CD4-positive, alpha-beta T cell treated with Interferon gamma for 1 hour (primary cell): ENCODE measurements at regions not wholly inside any gene's neighbourhood (a gene's known extent, or its start where the extent isn't known, plus 50 kb on each side); places are given as distances from the start of the nearest gene placed in this dataset.
"Not testable (repeated sequence)": the region's sequence is repeated elsewhere in the genome, so short reads cannot be mapped to it uniquely, and the experiment has no call there.

Experiments used
- DNase-seq: peaks from one replicate; pipeline ENCODE4 v3.0.0-alpha.2; 2020

DNA sequence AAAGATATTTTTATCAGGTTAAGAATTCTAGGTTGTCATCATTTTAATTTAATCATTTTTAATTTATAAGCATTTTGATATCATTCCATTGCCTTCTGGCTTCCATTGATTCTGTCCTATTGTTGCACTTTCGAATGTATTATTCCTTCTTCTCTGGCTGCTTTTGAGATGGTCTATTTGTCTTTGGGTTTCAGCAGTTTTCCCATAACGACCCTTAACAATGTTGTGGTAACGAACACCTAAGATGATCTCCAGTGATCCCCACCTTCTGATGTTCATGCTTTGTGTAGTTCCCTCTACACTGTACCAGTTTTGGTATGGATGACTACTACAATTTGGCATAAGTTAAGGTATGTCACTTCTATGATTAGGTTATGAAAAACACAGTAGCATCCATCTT is 59.9 kb downstream of the MINAR1 start:
- DNase-seq, result no peak

DNA sequence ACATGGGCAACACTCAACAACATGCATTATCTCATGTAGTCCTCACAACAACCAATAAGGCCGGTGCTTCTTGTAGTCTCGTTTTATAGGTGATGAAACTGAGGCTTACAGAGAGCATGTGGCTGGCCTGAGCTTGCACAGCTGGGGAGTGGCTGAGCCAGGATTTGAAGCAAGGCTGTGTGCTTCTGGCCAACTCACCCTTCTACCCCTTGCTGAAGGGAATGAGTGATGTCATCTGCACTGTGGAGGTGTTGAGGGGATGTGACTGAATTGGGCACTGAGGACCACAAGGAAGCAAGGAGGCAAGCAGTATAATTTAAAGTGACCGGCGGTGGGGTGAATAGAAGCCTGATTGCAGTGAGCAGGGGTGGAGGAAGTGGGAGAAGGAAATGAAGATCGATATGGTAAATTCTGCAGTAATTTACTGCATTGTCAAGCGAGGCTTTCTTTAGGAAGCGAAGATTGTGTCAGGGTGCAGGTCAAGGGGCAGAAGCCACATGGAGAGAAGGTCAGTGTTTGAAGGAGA is 62.3 kb downstream of the MINAR1 start:
- no peak for DNase-seq

DNA sequence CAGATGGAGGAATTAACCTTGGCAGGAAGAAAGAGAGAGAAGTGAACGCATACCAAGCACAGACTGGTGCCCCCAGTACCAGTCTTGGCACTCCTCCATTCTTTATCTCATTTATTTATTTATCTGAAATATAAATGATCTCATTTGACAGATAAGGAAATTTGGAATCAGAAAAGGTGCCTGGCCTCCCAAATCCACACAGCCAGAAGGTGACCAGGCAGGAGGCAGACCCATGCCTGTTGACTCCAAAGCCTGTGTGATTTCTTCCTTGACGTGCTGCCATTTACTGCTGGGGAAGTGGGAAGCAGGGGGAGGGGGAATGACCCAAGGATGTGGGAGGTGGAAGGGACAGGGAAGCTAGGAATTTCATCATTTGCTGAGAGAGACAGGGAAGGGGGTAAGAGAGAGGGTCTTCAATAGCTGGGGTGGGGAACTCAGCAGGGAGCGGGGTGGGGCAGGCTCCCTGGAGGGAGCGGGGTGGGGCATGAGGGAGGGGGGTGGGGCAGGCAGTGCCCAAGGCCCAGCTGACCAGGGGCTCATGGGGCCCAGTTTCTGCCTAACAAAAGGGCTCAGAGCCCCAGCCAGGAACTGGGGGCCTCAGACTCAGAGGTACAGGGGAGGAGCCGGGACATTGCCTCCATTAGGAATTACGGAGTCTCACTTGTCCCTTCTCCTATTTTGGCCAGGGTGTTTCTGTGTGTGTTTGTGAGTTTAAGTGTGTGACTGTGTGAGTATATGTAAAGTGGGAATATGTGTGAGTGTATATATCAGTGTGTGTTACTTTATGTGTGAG is 63.0 kb downstream of the MINAR1 start:
- DNase-seq, result no peak

DNA sequence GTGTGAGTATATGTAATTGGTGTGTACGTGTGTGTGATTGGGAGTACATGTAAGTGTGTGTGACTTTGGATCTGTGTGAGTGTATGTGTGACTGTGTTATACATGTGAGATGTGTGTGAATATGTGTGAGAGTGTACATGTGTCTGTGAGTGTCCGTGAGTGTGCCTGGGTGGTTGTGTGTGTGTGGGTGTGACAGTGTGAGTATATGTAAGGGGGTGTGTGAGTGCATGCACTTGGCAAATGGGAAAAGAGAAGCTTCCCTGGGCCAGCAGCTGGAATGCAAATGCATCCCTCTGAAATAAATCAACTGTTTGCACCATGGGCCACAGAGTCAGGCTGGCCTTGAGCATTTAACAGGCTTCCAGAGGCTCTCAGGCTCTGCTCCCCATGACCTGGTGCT is 63.6 kb downstream of the MINAR1 start:
- DNase-seq, result no peak

DNA sequence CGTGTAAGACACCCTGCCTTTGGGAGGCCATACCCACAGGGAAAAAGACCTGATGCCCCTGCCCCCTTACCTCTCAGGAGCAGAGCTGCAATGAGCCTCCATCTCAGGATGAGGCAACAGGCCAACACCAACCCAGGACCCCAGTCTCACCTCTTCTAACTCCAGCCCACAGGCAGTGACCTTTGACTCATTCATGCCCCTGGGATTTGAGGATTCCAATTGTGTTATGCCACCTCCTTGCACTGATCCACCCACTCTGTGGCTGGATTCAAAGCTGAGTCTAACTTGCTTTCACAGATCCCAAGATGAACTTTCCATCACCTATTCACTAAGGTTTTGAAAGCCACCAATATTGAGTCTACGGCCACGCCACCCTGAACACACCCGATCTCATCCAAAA is 64.7 kb downstream of the MINAR1 start:
- DNase-seq, result no peak

DNA sequence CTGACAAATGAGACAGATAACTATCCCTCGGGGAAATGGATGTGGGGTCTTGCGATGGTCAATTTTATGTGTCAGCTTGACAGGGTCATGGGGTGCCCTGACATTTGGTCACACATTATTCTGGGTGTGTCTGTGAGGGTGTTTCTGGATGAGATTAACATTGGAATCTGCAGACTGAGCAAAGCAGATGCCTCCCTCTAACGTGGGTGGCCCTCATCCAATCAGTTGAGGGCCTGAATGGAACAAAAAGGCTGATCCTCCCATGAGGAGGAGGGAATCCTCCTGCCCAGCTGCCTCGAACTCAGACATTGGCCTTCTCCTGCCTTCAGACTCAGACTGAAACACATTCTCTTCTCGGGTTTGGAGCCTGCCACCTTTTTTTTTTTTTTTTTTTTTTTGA is 69.0 kb downstream of the MINAR1 start:
- no peak for DNase-seq

DNA sequence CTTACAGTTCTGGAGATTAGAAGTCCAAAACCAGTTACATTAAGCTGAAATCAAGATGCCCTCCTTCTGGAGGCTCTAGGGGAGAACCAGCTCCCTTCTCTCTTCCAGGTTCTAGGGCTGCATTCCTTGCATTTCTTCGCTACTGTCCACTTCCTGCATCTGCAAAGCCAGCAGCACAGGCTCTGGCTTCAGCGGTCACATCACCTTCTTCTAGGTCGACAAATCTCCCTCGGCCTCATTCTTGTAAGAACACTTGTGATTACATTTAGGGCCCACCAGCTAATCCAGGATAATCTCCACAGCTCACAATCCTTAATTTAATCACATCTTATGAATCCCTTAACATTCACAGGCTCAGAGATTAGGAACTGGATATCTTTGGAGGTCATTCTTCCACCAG is 73.8 kb downstream of the MINAR1 start:
- DNase-seq, result no peak

DNA sequence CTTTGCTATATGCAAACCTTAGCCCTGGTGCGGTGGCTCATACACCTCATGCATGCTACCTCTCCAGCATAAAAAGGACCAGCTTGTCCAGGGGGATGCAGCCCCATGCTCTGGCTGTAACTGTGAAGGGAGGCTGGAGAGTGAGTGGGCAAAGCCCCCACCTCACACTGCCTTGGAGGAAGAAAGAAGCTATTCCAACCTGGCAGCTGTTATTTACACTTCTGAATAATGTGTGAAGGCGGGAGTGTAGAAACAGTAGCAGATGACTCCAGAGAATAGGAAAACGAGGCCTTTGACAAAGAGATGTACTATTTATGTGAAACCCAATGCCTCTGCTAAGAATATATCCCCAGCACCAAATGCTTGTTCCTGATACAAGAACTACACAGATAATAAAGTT is 80.7 kb downstream of the MINAR1 start:
- not testable (repeated sequence) for DNase-seq

DNA sequence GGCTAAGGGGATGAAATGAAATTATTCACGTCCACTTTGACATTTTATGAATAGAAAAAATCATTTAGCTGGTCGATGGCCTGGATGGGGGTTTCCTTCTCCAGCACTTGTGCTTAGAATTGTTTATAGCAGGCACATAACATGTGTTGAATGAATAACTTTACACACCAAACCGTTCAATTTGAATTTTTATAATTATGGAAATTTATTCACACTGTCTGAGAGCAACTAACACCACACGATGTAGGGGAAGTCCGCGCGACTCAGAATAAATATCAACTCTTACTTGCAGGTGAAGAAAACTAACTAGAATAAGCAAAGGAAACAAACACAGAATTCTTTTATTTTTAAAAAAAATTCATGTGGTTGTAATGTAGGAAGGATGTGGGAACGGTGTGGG is 81.3 kb downstream of the MINAR1 start:
- no peak for DNase-seq

DNA sequence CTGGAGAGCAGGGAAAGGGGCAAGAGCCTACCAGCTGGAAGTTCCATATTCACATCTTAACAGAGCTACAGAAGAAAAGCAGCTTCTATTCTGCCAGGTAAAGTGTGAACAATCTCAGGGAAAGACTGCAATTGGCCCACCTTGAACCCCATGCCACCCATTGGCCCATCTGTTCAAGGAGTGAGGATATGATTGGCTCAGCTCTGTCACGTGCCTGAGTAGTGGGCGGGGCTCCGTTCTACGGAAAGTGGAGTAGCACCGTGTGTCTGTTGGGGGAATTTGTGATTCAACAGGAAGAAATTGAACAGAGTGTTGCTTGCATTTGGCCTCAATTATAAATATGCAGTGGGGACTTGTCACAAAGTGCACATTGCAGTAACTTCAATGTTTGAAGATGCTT is 81.8 kb downstream of the MINAR1 start:
- no peak for DNase-seq

DNA sequence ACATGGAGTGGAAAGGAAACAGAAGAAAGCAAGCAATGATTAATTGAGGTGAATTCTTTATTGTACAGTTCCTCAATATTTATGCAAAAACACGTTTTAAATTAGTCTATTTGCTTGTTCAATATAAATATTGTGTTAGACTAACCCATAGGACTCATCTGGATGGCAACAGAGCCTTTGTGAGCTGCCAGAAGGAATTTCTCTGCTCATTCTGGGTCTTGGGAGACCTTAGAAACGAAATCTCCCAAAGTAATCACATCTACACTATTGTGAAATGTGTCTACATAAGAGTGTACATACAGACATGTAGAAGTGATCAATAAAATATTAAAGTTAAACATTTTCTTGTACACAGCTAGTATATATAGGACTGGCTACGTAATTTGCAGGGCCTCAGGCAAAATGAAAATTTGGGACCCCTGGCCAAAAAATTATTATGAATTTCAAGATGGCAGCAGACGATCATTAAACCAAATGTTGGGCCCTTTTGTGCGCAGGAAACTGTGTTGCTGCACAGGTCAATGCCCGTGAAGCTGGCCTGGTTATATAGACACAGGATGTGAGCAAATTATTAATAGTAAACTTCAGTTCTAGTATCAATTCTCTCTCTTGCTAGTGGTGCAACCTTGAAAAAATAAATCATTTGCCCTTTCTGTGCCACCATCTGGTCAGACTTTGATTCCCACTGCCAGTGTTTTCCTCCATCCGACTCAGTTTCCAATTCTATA is 83.3 kb downstream of the MINAR1 start:
- no peak for DNase-seq

DNA sequence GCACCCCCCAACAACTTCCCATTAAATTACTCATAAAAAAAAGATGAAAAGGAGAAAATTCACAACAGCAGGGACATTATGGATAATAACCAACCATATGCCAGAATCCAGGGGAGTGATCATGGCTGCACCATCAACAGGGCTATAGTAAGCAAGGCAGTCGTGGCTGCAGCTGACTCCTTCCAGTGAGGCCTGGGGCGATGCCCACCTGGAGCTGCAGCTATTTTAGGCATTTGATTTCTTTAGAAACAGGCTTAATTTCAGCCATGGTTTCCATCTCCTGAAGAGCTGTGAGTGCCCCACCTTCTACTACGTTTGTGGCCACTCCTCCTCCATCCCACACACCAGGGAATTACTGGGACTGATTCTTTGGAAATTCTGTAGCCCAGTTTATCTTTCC is 84.0 kb downstream of the MINAR1 start:
- DNase-seq, result no peak

DNA sequence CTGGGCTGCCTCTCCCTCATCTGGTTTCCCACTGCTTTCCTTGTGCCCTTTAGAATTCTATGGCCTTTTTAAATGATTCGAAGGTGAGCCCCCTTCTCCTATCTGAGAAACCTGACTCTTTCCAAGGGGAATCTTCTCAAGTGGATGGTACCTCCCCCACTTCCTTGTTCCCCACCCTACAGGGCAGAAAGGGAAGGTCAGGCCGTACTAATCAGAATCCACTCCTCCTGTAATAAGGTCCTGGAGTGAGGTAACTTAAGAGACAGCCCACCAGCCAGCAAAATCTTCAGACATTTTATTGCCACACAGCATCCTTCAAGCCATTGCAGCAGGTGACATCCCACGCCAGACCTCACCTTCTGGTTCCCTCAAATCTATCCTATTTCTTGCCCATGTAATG is 84.5 kb downstream of the MINAR1 start:
- no peak for DNase-seq

DNA sequence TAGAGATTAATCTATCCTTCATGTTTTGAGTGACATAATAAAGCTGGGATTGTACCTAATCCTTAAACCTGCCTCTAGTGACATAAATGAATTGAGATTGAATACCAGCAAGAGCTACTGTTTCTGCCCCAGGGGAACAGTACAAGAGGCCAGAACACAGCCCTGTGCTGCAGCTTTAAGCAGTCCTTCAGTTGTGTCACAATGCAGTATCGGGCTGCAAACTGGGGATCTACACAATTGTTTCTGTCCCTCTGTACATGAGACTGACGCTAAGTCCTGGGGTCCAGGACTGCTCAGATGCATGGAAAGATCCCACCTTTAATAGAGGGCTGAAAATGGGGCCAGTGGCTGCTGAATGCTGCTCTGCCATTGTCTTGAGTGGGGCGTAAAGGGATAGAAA is 87.5 kb downstream of the MINAR1 start:
- DNase-seq, result no peak

DNA sequence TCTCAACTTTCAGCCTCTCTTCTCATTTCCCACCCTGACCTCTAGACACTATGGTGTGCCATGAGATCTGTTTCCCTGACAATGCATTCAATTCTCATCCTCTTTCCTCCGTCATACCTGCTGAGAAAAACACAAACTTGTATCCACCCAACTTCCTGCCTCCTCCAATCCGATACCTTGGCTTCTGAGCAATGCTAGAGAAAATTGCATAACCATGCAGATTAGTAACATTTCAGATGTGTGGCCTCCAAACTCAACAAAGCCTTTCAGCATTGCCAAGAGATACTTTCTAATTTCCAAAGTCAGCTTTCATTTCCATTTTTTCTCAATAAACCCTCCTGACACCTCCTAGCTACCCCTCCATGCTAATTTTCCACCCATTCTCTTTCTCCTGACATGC is 88.5 kb downstream of the MINAR1 start:
- no peak for DNase-seq

DNA sequence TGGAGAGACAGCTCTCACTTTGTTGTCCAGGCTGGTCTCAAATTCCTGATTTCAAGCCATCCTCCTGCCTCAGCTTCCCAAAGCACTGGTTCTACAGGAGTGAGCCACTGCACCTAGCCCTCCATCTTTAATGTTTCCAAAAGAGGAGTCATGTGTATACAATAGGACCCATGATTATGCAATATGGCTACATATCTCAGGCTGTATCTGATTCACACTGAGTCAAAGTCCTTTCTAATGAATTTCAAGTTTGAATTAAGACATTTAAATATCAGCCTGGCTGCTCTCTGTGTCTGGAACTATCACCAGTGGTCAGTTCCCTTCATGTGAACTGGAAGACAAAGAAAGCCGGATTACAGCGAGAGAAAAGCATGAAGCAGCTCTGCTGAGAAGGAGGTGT is 90.5 kb downstream of the MINAR1 start:
- no peak for DNase-seq

DNA sequence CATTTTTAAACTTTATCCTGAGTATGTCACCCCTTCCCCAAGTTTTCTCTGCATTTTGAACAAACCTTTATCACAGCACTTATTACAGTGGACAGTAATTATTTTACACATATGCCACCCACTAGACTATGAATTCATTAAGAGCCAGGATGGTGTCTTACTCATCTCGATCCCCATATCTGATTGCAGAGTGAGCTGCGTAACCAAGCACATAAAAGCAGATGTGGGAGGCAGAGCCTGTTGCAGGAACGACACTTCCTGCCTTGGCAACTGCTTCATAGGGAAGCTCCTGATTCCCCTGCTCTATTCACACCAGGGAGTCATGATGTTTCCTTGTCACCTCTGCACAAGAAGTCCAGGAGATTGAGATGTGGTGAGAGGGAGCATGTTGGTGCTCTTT is 91.1 kb downstream of the MINAR1 start:
- DNase-seq, result no peak

DNA sequence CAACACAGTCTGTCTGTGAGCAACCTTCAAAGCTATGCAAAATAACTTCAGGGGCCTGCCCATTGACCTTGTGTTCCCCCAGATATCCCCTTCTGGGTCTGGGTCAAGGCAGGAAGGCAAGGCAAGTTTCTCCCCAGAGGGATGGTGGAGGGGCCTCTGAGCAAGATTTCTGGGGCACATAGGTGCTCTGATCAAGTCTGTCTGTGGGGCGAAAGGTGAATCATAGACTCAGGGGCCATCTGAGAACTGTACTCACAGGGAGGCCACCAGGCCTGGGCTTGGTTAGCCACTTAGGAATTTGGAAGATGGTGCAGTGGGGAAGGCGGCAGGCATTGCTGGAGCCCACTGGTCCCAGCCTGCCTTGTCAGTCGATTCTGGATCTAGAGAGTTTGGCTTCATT is 92.4 kb downstream of the MINAR1 start:
- DNase-seq, result no peak

DNA sequence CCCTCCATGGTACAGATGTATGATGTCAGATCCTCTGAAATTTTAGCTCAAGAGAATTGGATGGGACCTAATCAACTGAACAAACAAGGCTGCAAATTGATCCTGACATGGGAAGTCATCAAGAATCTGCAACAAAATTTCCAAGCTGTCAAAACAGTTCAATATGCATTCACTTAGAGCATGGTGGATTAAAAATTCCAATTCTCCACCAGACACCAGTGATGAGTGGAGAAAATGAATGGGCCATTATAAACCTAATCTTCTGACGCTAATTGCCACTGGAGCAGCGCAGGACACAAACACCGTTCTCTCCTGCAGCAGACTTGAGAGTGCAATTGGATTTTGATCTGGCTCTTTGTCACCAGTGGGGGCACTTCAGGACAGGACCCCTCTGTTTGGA is 94.2 kb downstream of the MINAR1 start:
- DNase-seq, result no peak

DNA sequence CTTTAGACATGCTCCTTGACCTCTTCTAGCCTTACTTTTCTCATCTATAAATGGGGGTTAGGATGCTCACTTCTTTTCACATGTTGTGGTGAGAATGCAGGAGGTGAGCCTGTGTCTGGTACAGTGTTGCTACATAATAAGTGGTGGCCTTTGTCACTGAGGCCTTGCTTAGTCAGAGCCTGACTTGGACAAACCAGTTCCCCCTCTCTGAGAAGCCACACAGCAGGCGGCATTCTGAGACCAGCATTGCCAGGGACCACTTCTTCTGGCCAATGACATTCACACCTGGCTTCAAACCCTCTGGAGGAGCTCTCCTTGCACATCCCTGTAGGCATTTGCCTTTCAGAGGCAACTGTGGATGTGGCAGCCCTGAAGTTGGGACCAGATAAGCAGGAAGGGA is 95.7 kb downstream of the MINAR1 start:
- no peak for DNase-seq

DNA sequence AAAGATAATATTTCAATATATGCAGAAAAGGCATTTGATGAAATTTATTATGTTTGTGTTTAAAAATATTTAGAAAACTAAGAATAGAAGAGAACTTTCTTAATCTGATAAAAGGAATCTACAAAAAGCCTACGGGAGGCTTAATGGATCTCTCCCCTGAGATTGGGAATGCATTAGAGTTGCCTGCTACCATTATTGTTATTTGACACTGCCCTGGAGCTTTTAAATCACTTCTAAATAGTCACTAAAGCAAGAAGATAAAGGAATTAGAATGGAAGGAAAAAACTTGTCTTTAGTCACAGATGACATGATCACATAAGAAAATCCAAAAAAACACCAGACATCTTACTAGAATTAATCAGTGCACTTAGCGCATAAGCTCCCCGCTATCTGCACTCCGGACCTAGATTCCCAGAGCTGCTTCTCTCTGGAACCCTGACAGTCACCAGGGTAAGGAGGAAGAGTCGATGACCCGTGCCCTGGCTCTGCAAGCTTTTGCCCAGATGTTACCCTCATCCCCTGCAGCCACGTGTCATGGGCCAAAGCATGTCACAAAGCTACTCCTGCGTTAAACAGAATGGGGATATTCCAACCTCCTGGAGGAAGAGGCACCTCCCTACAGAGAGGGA is 97.1 kb downstream of the MINAR1 start:
- DNase-seq, result no peak

DNA sequence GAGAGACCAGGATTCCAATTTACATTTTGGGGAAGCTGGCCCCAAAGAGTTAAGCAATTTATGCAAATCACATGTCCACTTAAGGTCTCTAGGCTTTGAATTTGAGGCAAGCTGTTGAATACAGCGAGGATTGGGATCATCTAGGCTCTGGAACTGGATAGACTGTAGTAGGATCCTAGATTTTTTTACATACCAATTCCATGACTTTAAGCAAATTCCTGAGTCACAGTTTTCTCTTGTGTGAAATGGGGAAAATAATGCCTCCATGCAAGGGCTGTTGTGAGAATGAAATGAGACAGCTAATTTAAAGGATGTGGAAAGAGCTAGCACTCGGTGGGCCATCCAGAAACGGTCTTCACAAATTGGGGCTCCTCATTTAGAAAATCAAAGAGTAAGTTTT is 103.4 kb downstream of the MINAR1 start:
- no peak for DNase-seq

DNA sequence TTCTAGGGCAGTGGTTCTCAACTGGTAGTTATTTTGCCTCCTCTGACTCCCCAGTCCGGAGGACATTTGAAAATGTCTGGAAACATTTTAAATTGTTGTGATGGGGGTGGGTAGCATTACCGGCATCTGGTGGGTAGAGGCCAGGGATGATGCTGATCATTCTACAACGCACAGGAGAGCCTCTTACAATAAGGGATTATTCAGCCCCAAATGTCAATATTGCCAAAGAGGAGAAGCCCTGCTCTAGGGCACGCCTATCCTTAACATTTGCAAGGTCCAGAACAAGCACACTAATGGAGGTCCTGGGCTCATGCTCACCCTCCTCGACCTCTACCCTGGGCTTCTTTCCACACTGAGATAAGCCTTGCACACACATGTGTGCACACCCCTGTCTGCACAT is 106.4 kb downstream of the MINAR1 start:
- no peak for DNase-seq

DNA sequence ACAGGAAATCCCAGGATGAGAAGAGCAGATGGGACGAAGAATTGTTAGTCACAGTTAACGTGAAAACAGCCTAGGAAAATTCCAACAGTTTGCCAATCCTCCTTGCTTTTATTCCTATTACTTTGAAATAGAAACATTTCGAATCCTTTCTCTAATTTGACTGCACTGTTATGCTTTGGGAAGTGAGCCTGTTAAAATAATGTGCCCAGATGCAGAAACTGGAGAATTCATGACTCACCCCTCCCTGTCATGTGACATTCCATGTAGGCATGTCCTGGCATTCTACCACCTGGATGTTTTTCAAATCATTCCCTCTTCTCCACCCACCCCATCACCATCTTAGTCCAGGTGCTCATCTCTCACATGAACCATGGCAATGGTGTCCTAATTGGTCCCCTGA is 107.3 kb downstream of the MINAR1 start:
- DNase-seq, result no peak
